Ovary (tissue), 7 donors: ENCODE measurements at regions not wholly inside any gene's neighbourhood (a gene's known extent, or its start where the extent isn't known, plus 50 kb on each side); places are given as distances from the start of the nearest gene placed in this dataset.
"Not testable (repeated sequence)": the region's sequence is repeated elsewhere in the genome, so short reads cannot be mapped to it uniquely, and the experiment has no call there.

Experiments
- DNase-seq, 5 donors: peaks; one replicate each; pipeline ENCODE4 v3.0.0-alpha.2; 2019 to 2020
- H3K27ac ChIP-seq, 2 donors: fragments of 200-600 bp; one replicate each; pipeline versions ENCODE4 v1.5.1 to v1.8.0; 2019 to 2022
- H3K27me3 ChIP-seq: fragments of 200-600 bp; one replicate; pipeline ENCODE4 v1.8.0; 2022
- H3K36me3 ChIP-seq: fragments of 200-600 bp; sonication (generic); one replicate; pipeline ENCODE4 v1.5.1; 2019
- H3K4me1 ChIP-seq: one replicate; pipeline ENCODE4 v1.8.1; 2013; ENCODE audit warnings: mild to moderate bottlenecking, moderate library complexity; ENCODE audit not compliant: insufficient read depth
- H3K4me3 ChIP-seq: fragments of 200-600 bp; sonication (generic); one replicate; pipeline ENCODE4 v1.5.1; 2017
- H3K9me3 ChIP-seq, 2 donors: fragments of 200-600 bp in 1 of 2; sonication (generic) in 1 of 2; one replicate each; pipeline versions ENCODE4 v1.5.1 to v1.8.1; 2013 to 2019; ENCODE audit warnings: mild to moderate bottlenecking in 1 of 2, moderate library complexity in 1 of 2
- CTCF ChIP-seq, 3 donors: fragments of 450-650 bp in 2 of 3; fragments of 200-600 bp in 1 of 3; IDR thresholded peaks; one replicate each; pipeline versions ENCODE4 v1.5.1 to v1.8.0; 2016 to 2022; ENCODE audit warnings: antibody characterized with exemption in 3 of 3, mild to moderate bottlenecking in 1 of 3
- EP300 ChIP-seq: sonication (generic); formaldehyde crosslinking; IDR thresholded peaks from one replicate; pipeline ENCODE4 v1.6.1; 2017; ENCODE audit warnings: antibody characterized with exemption
- POLR2A ChIP-seq: fragments of 450-650 bp; IDR thresholded peaks from one replicate; pipeline ENCODE4 v1.6.1; 2017; ENCODE audit warnings: antibody characterized with exemption, mild to moderate bottlenecking, moderate library complexity
- WGBS, 3 donors: extraction: QIAGEN DNeasy Blood & Tissue Kit in 1 of 3; methylation state at CpG; one replicate each; pipeline versions ENCODE4 v1.1.5 to v1.1.7; 2013 to 2017; 5-methylcytosine and 5-hydroxymethylcytosine counted together
- intact Hi-C, 4 donors: fragments of 100-400 bp; cut with DNase I; formaldehyde crosslinking; loops; one replicate each; pipeline versions ENCODE4 v1.11.0 to v1.15.1; 2022 to 2023
- donor health status: DM: no; HTN: no; CAD: no; lungs with moderate emphysema.
- donor health status: DM: no; HTN: no; CAD: no.
- donor health status: Bipolar disorder and iron deficiency.
- donor health status: DM: no; HTN: no; CAD: no.
- donor health status: DM: yes; HTN: yes; CAD: no.

DNA sequence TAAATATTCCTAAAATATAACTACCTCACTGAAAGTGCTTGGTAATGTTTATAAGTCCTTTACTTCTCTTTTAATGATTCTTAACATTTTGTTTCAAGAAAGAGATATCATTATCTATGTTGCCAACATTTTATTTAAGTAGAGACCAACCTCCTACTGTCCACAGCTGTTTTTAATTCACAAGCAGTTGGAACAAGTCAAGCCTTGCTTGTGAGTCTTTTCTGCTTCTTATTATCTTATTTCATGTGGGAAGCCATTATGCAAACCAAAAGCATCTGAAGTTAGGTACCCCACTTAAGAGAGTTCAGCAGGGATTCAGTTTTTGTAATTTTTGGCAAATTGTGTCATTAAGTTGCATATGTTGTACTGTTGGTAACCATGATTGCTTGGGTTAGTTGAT is 1714.5 kb downstream of the GRIK2 start:
- intact Hi-C loops, result no loop called here
- no peak for DNase-seq
- H3K27me3 ChIP-seq, result no peaks in the 10 kb centered on the region
- no peaks in the 10 kb centered on the region for H3K9me3 ChIP-seq
- no peak overlapping the region for H3K27ac ChIP-seq
- H3K4me1 ChIP-seq, result no peaks in the 10 kb centered on the region
- H3K36me3 ChIP-seq, result no peaks in the 10 kb centered on the region
- no peak overlapping the region for H3K4me3 ChIP-seq
- TF ChIP-seq EP300, result no peak
- no peak for TF ChIP-seq CTCF (IDR thresholded peaks at IDR 0.05)

- intact Hi-C loops, result no loop called here
- Histone ChIP-seq H3K4me1 (no peaks in the 10 kb centered on the region), H3K27ac (no peak overlapping the region), H3K27me3 (no peaks in the 10 kb centered on the region), H3K4me3 (no peak overlapping the region), H3K36me3 (no peaks in the 10 kb centered on the region), H3K9me3 (no peaks in the 10 kb centered on the region)
- no peak for TF ChIP-seq POLR2A
- no peak for TF ChIP-seq EP300
- no peak for DNase-seq
- WGBS, 3 donors, result 62 to 77% (median 67%) methylated on average over 2 of the region's 2 CpGs
Measured at GRCh38 chr6:103105686-103106085, 1712.2 kb downstream of the GRIK2 start.

DNA sequence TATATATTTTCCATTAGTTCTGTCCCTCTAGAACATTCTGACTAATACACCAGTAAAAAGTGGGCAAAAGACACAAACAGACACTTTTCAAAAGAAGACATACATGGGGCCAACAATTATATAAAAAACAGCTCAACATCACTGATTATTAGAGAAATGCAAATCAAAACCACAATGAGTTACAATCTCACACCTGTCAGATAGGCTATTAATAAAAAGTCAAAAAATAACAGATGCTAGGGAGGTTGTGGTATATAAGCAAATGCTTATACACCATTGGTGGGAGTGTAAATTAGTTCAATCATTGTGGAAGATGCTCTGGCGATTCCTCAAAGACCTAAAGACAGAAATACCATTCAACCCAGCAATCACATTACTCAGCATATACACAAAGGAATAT is 1707.8 kb downstream of the GRIK2 start:
- TF ChIP-seq EP300 (no peak), CTCF (IDR thresholded peaks at IDR 0.05) (no peak), POLR2A (no peak)
- Histone ChIP-seq H3K4me1 (no peaks in the 10 kb centered on the region), H3K36me3 (no peaks in the 10 kb centered on the region), H3K9me3 (no peaks in the 10 kb centered on the region), H3K27ac (no peak overlapping the region), H3K27me3 (no peaks in the 10 kb centered on the region), H3K4me3 (no peak overlapping the region)
- DNase-seq, result no peak
- WGBS, 3 donors, result 92 to 97% (median 95%) methylated on average over 1 of the region's 1 CpG
- intact Hi-C loops, result no loop called here

GRCh38 chr6:103092414-103092813 is 1698.9 kb downstream of the GRIK2 start:
- H3K4me3 ChIP-seq, H3K36me3 ChIP-seq, DNase-seq, H3K27me3 ChIP-seq, intact Hi-C loops, H3K27ac ChIP-seq, H3K9me3 ChIP-seq, H3K4me1 ChIP-seq: not testable (repeated sequence)
- 88 to 94% (median 88%) methylated on average over 4 of the region's 4 CpGs for WGBS, 3 donors

- intact Hi-C loops, result no loop called here
Measured at GRCh38 chr6:103085801-103086200, 1692.3 kb downstream of the GRIK2 start.

More at GRCh38 chr6:103085801-103086200, 1692.3 kb downstream of the GRIK2 start:
- no peaks in the 10 kb centered on the region for H3K36me3 ChIP-seq
- H3K27me3 ChIP-seq, result no peaks in the 10 kb centered on the region
- no peak for DNase-seq
- no peaks in the 10 kb centered on the region for H3K4me1 ChIP-seq
- H3K9me3 ChIP-seq, result no peaks in the 10 kb centered on the region
- no peak overlapping the region for H3K4me3 ChIP-seq
- TF ChIP-seq CTCF (IDR thresholded peaks at IDR 0.05), result no peak
- H3K27ac ChIP-seq, result no peak overlapping the region
